ENCODE measurements at regions not wholly inside any gene's neighbourhood (a gene's known extent, or its start where the extent isn't known, plus 50 kb on each side); places are given as distances from the start of the nearest gene placed in this dataset.
"Not testable (repeated sequence)": the region's sequence is repeated elsewhere in the genome, so short reads cannot be mapped to it uniquely, and the experiment has no call there.

DNA sequence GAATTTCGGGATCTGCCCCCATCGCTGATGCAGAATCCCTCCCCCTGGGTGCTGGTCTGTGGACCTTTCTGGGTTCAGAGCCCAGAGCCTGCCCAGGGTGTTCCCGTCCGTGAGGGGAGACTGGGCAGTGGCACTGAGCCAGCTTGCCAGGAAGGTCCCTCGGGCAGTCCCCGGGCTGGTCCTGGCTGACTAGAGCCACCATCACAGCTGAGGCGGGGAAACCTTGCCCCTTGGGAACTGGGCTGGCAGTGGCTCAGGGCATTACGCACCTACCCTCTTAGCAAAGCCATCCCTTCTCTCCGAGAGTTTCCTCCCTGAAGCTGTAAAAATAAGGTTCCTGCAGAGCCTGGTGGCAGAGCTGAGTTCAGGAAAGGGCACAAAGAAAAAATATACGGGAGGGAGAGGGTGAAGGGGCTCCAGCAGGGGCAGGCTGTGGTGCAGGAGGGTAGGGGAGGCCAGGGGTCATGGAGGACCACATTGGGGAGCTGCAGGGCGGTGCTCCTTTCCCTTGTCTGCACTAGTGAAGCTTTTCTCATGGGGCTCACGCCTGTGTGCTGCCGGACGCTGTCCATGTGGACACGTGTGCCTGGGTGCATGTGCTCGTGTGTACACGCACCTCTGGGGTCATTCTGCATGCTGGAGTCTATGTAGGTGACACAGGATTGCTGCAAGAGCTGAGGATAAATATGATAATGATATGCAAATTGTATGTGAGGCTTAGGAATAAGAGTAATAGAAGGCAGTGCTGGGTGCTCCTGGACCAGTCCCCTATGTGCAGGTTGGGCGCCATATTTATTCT lies 118.9 kb downstream of the LHX2 start:
- no peak for TF ChIP-seq YY1 (IDR thresholded peaks at IDR 0.05)
- no peak for TF ChIP-seq SP1 (IDR thresholded peaks at IDR 0.05)
- TF ChIP-seq RXRA (IDR thresholded peaks at IDR 0.05): no peak
- no peak for TF ChIP-seq EGR1 (IDR thresholded peaks at IDR 0.05; ENCODE audit: low read depth in 2 of 2)
- no peak for TF ChIP-seq NR2F2 (IDR thresholded peaks at IDR 0.05)
- no peak for TF ChIP-seq FOXA2 (IDR thresholded peaks at IDR 0.05)
- TF ChIP-seq RAD21 (IDR thresholded peaks at IDR 0.05): no peak
- TF ChIP-seq, protein P1, sequence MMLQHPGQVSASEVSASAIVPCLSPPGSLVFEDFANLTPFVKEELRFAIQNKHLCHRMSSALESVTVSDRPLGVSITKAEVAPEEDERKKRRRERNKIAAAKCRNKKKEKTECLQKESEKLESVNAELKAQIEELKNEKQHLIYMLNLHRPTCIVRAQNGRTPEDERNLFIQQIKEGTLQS (IDR thresholded peaks at IDR 0.05): no peak
- TF ChIP-seq, protein P2, sequence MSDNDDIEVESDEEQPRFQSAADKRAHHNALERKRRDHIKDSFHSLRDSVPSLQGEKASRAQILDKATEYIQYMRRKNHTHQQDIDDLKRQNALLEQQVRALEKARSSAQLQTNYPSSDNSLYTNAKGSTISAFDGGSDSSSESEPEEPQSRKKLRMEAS (IDR thresholded peaks at IDR 0.05): no peak
- no peak for TF ChIP-seq ZBTB33 (IDR thresholded peaks at IDR 0.05)
- TF ChIP-seq JUND (IDR thresholded peaks at IDR 0.05): no peak
- no peak for TF ChIP-seq CTCF (IDR thresholded peaks at IDR 0.05; ENCODE audit: low read depth, low read length, missing input control)
- TF ChIP-seq GABPA (IDR thresholded peaks at IDR 0.05 in 1 of 2, conservative IDR thresholded peaks at IDR 0.05 in 1 of 2): no peak
- TF ChIP-seq TAF1 (conservative IDR thresholded peaks at IDR 0.05): no peak
- no peak for TF ChIP-seq HNF4G (IDR thresholded peaks at IDR 0.05)
- TF ChIP-seq HNF4A (conservative IDR thresholded peaks at IDR 0.05): no peak
- TF ChIP-seq FOXA1 (IDR thresholded peaks at IDR 0.05): no peak
- no peak overlapping the region for H3K27ac ChIP-seq (ENCODE audit: low read depth in 1 of 2, low read length in 2 of 2)
- no peak for DNase-seq (ENCODE audit: low spot score)
- no peak overlapping the region for H3K9ac ChIP-seq (ENCODE audit: low read depth in 1 of 2, low read length in 2 of 2)
- H3K4me3 ChIP-seq (ENCODE audit: low read depth in 1 of 3, low read length in 3 of 3): no peak overlapping the region
- H3K4me1 ChIP-seq (ENCODE audit: control insufficient read depth in 4 of 4, insufficient read depth in 4 of 4, low read length in 3 of 4): no peaks in the 10 kb centered on the region
- 88% methylated on average over 18 of the region's 18 CpGs for WGBS
- H3K36me3 ChIP-seq (ENCODE audit: control insufficient read depth in 4 of 4, insufficient read depth in 3 of 4, low read depth in 1 of 4, low read length in 3 of 4): no peaks in the 10 kb centered on the region
- H3K27me3 ChIP-seq (ENCODE audit: control insufficient read depth in 4 of 4, insufficient read depth in 4 of 4, low read length in 3 of 4): no peaks in the 10 kb centered on the region
- H3K9me3 ChIP-seq (ENCODE audit: control insufficient read depth in 4 of 4, low read length in 3 of 4): no peaks in the 10 kb centered on the region

DNA sequence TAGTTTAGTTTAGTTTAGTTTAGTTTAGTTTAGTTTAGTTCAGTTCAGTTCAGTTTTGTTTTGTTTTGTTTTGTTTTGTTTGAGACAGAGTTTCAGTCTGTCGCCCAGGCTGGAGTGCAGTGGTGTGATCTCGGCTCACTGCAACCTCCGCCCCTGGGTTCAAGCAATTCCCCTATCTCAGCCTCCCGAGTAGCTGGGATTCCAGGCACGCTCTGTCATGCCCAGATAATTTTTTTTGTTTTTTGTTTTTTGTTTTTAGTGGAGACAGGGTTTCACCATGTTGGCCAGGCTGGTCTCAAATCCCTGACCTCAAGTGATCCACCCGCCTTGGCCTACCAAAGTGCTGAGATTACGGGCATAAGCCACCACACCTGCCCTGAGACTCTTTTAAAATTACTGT lies 120.0 kb downstream of the LHX2 start:
- not testable (repeated sequence) for H3K9me3 ChIP-seq (ENCODE audit: control insufficient read depth in 4 of 4, low read length in 3 of 4); H3K36me3 ChIP-seq (ENCODE audit: control insufficient read depth in 4 of 4, insufficient read depth in 3 of 4, low read depth in 1 of 4, low read length in 3 of 4); H3K9ac ChIP-seq (ENCODE audit: low read depth in 1 of 2, low read length in 2 of 2); H3K4me1 ChIP-seq (ENCODE audit: control insufficient read depth in 4 of 4, insufficient read depth in 4 of 4, low read length in 3 of 4); DNase-seq (ENCODE audit: low spot score); H3K27ac ChIP-seq (ENCODE audit: low read depth in 1 of 2, low read length in 2 of 2); H3K4me3 ChIP-seq (ENCODE audit: low read depth in 1 of 3, low read length in 3 of 3); H3K27me3 ChIP-seq (ENCODE audit: control insufficient read depth in 4 of 4, insufficient read depth in 4 of 4, low read length in 3 of 4)
- 86% methylated on average over 7 of the region's 7 CpGs for WGBS

All from liver (tissue), 8 donors.